ENCODE measurements at regions not wholly inside any gene's neighbourhood (a gene's known extent, or its start where the extent isn't known, plus 50 kb on each side); places are given as distances from the start of the nearest gene placed in this dataset.

- TF ChIP-seq, protein P1, sequence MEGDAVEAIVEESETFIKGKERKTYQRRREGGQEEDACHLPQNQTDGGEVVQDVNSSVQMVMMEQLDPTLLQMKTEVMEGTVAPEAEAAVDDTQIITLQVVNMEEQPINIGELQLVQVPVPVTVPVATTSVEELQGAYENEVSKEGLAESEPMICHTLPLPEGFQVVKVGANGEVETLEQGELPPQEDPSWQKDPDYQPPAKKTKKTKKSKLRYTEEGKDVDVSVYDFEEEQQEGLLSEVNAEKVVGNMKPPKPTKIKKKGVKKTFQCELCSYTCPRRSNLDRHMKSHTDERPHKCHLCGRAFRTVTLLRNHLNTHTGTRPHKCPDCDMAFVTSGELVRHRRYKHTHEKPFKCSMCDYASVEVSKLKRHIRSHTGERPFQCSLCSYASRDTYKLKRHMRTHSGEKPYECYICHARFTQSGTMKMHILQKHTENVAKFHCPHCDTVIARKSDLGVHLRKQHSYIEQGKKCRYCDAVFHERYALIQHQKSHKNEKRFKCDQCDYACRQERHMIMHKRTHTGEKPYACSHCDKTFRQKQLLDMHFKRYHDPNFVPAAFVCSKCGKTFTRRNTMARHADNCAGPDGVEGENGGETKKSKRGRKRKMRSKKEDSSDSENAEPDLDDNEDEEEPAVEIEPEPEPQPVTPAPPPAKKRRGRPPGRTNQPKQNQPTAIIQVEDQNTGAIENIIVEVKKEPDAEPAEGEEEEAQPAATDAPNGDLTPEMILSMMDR (IDR thresholded peaks at IDR 0.05): no peak
- no peak for DNase-seq (ENCODE audit: low spot score)
- H3K27me3 Mint-ChIP-seq (ENCODE audit: low read depth): no peaks in the 10 kb centered on the region
- no peak overlapping the region for H3K4me3 Mint-ChIP-seq (ENCODE audit: unreplicated experiment)
- H3K9me3 Mint-ChIP-seq (ENCODE audit: low read depth): no peaks in the 10 kb centered on the region
- H3K27ac Mint-ChIP-seq (ENCODE audit: unreplicated experiment): no peak overlapping the region
- no peaks in the 10 kb centered on the region for H3K36me3 Mint-ChIP-seq (ENCODE audit: low read depth)
- H3K4me1 Mint-ChIP-seq (ENCODE audit: low read depth): peaks cover 56% of the 10 kb centered on the region
Measured at GRCh38 chr20:10855778-10856177, 182.0 kb upstream of the JAG1 start.

DNA sequence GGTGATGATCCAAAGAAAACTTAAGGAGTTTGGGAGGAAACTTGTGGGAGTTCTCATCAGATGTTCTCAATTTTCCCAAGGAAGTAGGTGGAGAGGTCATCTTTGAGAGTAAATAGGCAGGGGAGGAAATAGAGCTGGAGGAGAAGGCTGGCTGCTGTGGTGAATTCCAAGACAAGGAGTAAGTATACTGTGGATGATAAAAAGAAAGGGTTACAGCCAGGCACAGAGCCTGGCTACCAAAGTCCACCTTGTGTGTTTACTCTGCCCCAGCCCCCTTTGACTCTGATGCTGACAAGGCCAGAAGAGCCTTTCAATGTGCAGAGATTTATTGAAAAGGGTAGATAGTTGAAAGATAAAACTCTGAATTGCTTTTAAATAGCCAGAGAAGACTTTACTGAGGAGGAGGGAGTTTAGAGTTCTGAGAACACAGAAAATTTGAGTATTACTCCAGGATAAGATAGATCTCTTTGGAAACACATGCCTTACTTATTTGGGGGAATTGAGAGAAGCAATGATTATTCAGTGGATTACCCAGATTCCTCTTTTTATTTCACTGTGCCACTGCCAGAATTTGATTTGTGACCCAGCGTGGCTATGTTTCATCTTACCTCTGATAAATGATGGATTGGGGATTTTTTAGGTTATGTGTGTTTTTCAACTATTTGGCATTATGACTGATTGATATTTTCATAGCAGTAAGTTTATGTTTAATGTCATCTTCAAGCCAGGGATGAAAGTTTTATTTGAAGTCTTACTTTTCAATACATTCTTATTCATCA is 182.6 kb upstream of the JAG1 start:
- TF ChIP-seq, protein P1 (IDR thresholded peaks at IDR 0.05): no peak
- Mint-ChIP-seq H3K36me3 (ENCODE audit: low read depth) (no peaks in the 10 kb centered on the region), H3K27ac (ENCODE audit: unreplicated experiment) (peak overlapping the region; percentile 9), H3K4me3 (ENCODE audit: unreplicated experiment) (no peak overlapping the region), H3K27me3 (ENCODE audit: low read depth) (no peaks in the 10 kb centered on the region), H3K9me3 (ENCODE audit: low read depth) (no peaks in the 10 kb centered on the region), H3K4me1 (ENCODE audit: low read depth) (peaks cover 63% of the 10 kb centered on the region)
- DNase-seq (ENCODE audit: low spot score): no peak

GRCh38 chr20:10857352-10858070 is 183.7 kb upstream of the JAG1 start:
- no peaks in the 10 kb centered on the region for H3K27me3 Mint-ChIP-seq (ENCODE audit: low read depth)
- H3K27ac Mint-ChIP-seq (ENCODE audit: unreplicated experiment): peak overlapping the region; percentile 91
- DNase-seq (ENCODE audit: low spot score): no peak
- TF ChIP-seq, protein P1 (IDR thresholded peaks at IDR 0.05): no peak
- H3K36me3 Mint-ChIP-seq (ENCODE audit: low read depth): no peaks in the 10 kb centered on the region
- no peaks in the 10 kb centered on the region for H3K9me3 Mint-ChIP-seq (ENCODE audit: low read depth)
- peaks cover 74% of the 10 kb centered on the region for H3K4me1 Mint-ChIP-seq (ENCODE audit: low read depth)
- no peak overlapping the region for H3K4me3 Mint-ChIP-seq (ENCODE audit: unreplicated experiment)

GRCh38 chr20:10861090-10861489 is 187.3 kb upstream of the JAG1 start:
- H3K27ac Mint-ChIP-seq (ENCODE audit: unreplicated experiment): peak overlapping the region; percentile 78

GRCh38 chr20:10861619-10862018 is 187.8 kb upstream of the JAG1 start:
- peak overlapping the region; percentile 78 for H3K27ac Mint-ChIP-seq (ENCODE audit: unreplicated experiment)
- no peaks in the 10 kb centered on the region for H3K27me3 Mint-ChIP-seq (ENCODE audit: low read depth)
- peaks cover 75% of the 10 kb centered on the region for H3K4me1 Mint-ChIP-seq (ENCODE audit: low read depth)
- H3K36me3 Mint-ChIP-seq (ENCODE audit: low read depth): no peaks in the 10 kb centered on the region
- no peak overlapping the region for H3K4me3 Mint-ChIP-seq (ENCODE audit: unreplicated experiment)
- TF ChIP-seq, protein P1 (IDR thresholded peaks at IDR 0.05): no peak
- no peak for DNase-seq (ENCODE audit: low spot score)
- peaks cover 3% of the 10 kb centered on the region for H3K9me3 Mint-ChIP-seq (ENCODE audit: low read depth)

More at GRCh38 chr20:10861090-10861489, 187.3 kb upstream of the JAG1 start:
- no peaks in the 10 kb centered on the region for H3K36me3 Mint-ChIP-seq (ENCODE audit: low read depth)
- no peak for DNase-seq (ENCODE audit: low spot score)
- H3K4me1 Mint-ChIP-seq (ENCODE audit: low read depth): peaks cover 80% of the 10 kb centered on the region
- TF ChIP-seq, protein P1 (IDR thresholded peaks at IDR 0.05): no peak
- H3K4me3 Mint-ChIP-seq (ENCODE audit: unreplicated experiment): no peak overlapping the region
- peaks cover 3% of the 10 kb centered on the region for H3K9me3 Mint-ChIP-seq (ENCODE audit: low read depth)
- no peaks in the 10 kb centered on the region for H3K27me3 Mint-ChIP-seq (ENCODE audit: low read depth)
